HG02852 (cell line): ENCODE measurements at regions not wholly inside any gene's neighbourhood (a gene's known extent, or its start where the extent isn't known, plus 50 kb on each side); places are given as distances from the start of the nearest gene placed in this dataset.
"Not testable (repeated sequence)": the region's sequence is repeated elsewhere in the genome, so short reads cannot be mapped to it uniquely, and the experiment has no call there.

Experiments
- ATAC-seq: cut with Tn5 transposase; IDR thresholded peaks from one replicate; pipeline ENCODE4 v1.9.1; 2021; ENCODE audit warnings: mild to moderate bottlenecking, moderate library complexity; ENCODE audit not compliant: unreplicated experiment

- no peak for ATAC-seq
Measured at GRCh38 chr5:84885485-84886258, 501.0 kb upstream of the EDIL3 start.

GRCh38 chr5:84881737-84882136 lies 497.1 kb upstream of the EDIL3 start:
- ATAC-seq = no peak

GRCh38 chr5:84874196-84874595 lies 489.5 kb upstream of the EDIL3 start:
- ATAC-seq = no peak

GRCh38 chr5:84872768-84873167 lies 488.1 kb upstream of the EDIL3 start:
- no peak for ATAC-seq

GRCh38 chr5:84870369-84870768 lies 485.7 kb upstream of the EDIL3 start:
- ATAC-seq = no peak

GRCh38 chr5:84869675-84870074 lies 485.0 kb upstream of the EDIL3 start:
- ATAC-seq = no peak

GRCh38 chr5:84863936-84864335 lies 479.3 kb upstream of the EDIL3 start:
- not testable (repeated sequence) for ATAC-seq

- ATAC-seq = no peak
Measured at GRCh38 chr5:84863020-84863419, 478.3 kb upstream of the EDIL3 start.

GRCh38 chr5:84862132-84862531 lies 477.5 kb upstream of the EDIL3 start:
- no peak for ATAC-seq

- no peak for ATAC-seq
Measured at GRCh38 chr5:84861306-84861705, 476.6 kb upstream of the EDIL3 start.

GRCh38 chr5:84859056-84859455 lies 474.4 kb upstream of the EDIL3 start:
- ATAC-seq = no peak

GRCh38 chr5:84831701-84832100 lies 447.0 kb upstream of the EDIL3 start:
- ATAC-seq = no peak

GRCh38 chr5:84830265-84830664 lies 445.6 kb upstream of the EDIL3 start:
- ATAC-seq = no peak

- no peak for ATAC-seq
Measured at GRCh38 chr5:84825606-84826005, 440.9 kb upstream of the EDIL3 start.

- ATAC-seq = no peak
Measured at GRCh38 chr5:84821924-84822323, 437.2 kb upstream of the EDIL3 start.

- no peak for ATAC-seq
Measured at GRCh38 chr5:84817953-84818352, 433.3 kb upstream of the EDIL3 start.

- ATAC-seq = no peak
Measured at GRCh38 chr5:84816746-84817547, 432.3 kb upstream of the EDIL3 start.

GRCh38 chr5:84816160-84816559 lies 431.5 kb upstream of the EDIL3 start:
- ATAC-seq = no peak

- ATAC-seq = no peak
Measured at GRCh38 chr5:84805473-84805872, 420.8 kb upstream of the EDIL3 start.

GRCh38 chr5:84796399-84796798 lies 411.7 kb upstream of the EDIL3 start:
- no peak for ATAC-seq

- no peak for ATAC-seq
Measured at GRCh38 chr5:84794486-84795035, 409.9 kb upstream of the EDIL3 start.

GRCh38 chr5:84791730-84792129 lies 407.1 kb upstream of the EDIL3 start:
- no peak for ATAC-seq
